Right ventricle myocardium inferior (tissue), 1 donor: ENCODE measurements at regions not wholly inside any gene's neighbourhood (a gene's known extent, or its start where the extent isn't known, plus 50 kb on each side); places are given as distances from the start of the nearest gene placed in this dataset.

ENCODE experiments used
- ATAC-seq: fragments of 200-7000 bp; cut with Tn5 transposase; one replicate; pipeline ENCODE4 v1.9.1; 2020; ENCODE audit warnings: mild to moderate bottlenecking, moderate library complexity
- DNase-seq: peaks from one replicate; pipeline ENCODE4 v3.0.0; 2021; ENCODE audit errors: missing footprints
- intact Hi-C: fragments of 100-400 bp; cut with DNase I; formaldehyde crosslinking; loops from one replicate; pipeline ENCODE4 v1.11.0; 2022
- donor health status: DM: no; HTN: yes; CAD: no; lungs with severe emphysema.

GRCh38 chr2:12416600-12416999, 300.1 kb upstream of the TRIB2 start:
- peak; percentile 72 for DNase-seq
- intact Hi-C loops = loop anchor here (1.0 to 10.0 kb wide), 2 partner anchors 300 to 518 kb away; partner anchors contain the start of gene TRIB2
- ATAC-seq = peak; percentile 45

- no peak for DNase-seq
- intact Hi-C loops = loop anchor here (10.0 kb wide), 1 partner anchor 517 kb away; no protein-coding TSS in a partner anchor
- no peak for ATAC-seq
Measured at GRCh38 chr2:12417786-12418185, 298.9 kb upstream of the TRIB2 start.

GRCh38 chr2:12419803-12420202, 296.9 kb upstream of the TRIB2 start:
- DNase-seq = no peak
- intact Hi-C loops = loop anchor here (10.0 kb wide), 1 partner anchor 515 kb away; no protein-coding TSS in a partner anchor

GRCh38 chr2:12421046-12421445, 295.7 kb upstream of the TRIB2 start:
- intact Hi-C loops = no loop called here
- no peak for ATAC-seq

More at GRCh38 chr2:12419803-12420202, 296.9 kb upstream of the TRIB2 start:
- ATAC-seq = no peak

GRCh38 chr2:12424219-12424618, 292.5 kb upstream of the TRIB2 start:
- intact Hi-C loops = no loop called here
- DNase-seq (no peak), ATAC-seq (peak; percentile 72)

More at GRCh38 chr2:12421046-12421445, 295.7 kb upstream of the TRIB2 start:
- no peak for DNase-seq

GRCh38 chr2:12424809-12425208, 291.9 kb upstream of the TRIB2 start:
- DNase-seq (peak; percentile 78), ATAC-seq (peak; percentile 58)
- intact Hi-C loops = no loop called here

- no peak for DNase-seq
- intact Hi-C loops = no loop called here
- no peak for ATAC-seq
Measured at GRCh38 chr2:12428324-12428723, 288.4 kb upstream of the TRIB2 start.

- intact Hi-C loops = no loop called here
- ATAC-seq = no peak
- no peak for DNase-seq
Measured at GRCh38 chr2:12428786-12429185, 287.9 kb upstream of the TRIB2 start.

- DNase-seq (no peak), ATAC-seq (no peak)
- intact Hi-C loops = no loop called here
Measured at GRCh38 chr2:12429779-12430406, 286.8 kb upstream of the TRIB2 start.

GRCh38 chr2:12430407-12431133, 286.2 kb upstream of the TRIB2 start:
- DNase-seq (no peak), ATAC-seq (no peak)
- intact Hi-C loops = no loop called here

- intact Hi-C loops = no loop called here
- DNase-seq = no peak
- ATAC-seq = no peak
Measured at GRCh38 chr2:12432985-12433625, 283.6 kb upstream of the TRIB2 start.

GRCh38 chr2:12433626-12433990, 283.1 kb upstream of the TRIB2 start:
- no peak for ATAC-seq
- intact Hi-C loops = no loop called here
- DNase-seq = no peak

GRCh38 chr2:12434630-12435098, 282.1 kb upstream of the TRIB2 start:
- intact Hi-C loops = no loop called here
- ATAC-seq (no peak), DNase-seq (no peak)

GRCh38 chr2:12435430-12436222, 281.1 kb upstream of the TRIB2 start:
- ATAC-seq = no peak
- DNase-seq = no peak
- intact Hi-C loops = no loop called here

GRCh38 chr2:12436483-12436882, 280.3 kb upstream of the TRIB2 start:
- no peak for DNase-seq
- intact Hi-C loops = no loop called here
- no peak for ATAC-seq

GRCh38 chr2:12436935-12437561, 279.7 kb upstream of the TRIB2 start:
- DNase-seq (no peak), ATAC-seq (no peak)
- intact Hi-C loops = no loop called here

GRCh38 chr2:12440731-12441130, 276.0 kb upstream of the TRIB2 start:
- ATAC-seq = no peak
- DNase-seq = no peak
- intact Hi-C loops = no loop called here

- intact Hi-C loops = no loop called here
- no peak for ATAC-seq
- no peak for DNase-seq
Measured at GRCh38 chr2:12441750-12442475, 274.8 kb upstream of the TRIB2 start.
